ENCODE measurements at regions not wholly inside any gene's neighbourhood (a gene's known extent, or its start where the extent isn't known, plus 50 kb on each side); places are given as distances from the start of the nearest gene placed in this dataset.

DNA sequence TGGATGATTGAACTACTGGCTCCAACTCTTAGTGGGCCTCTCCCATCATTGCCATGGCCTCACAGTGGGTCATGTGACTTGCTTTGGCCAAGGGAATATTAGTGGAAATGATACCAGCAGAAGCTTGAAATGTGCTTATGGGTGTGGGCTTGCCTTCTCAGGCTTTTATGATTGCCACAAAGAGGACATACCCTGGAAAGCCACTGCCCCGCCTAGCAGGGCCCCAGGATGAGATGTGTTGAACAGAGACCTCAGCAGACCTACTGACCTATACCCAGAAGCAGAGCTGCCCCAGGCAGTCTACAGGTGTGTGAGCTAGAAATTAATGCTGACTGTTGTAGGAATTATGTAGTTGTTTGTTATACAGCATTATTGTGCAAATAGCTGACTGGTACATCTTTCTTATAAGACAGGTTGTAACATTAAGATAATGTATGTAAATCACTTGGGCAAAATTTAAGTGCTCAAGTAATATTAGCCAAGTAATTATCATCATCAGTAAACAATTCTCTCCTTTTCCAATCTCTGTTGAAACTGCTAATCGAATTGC is 67.8 kb upstream of the CDH5 start:
- no peaks in the 10 kb centered on the region for H3K36me3 ChIP-seq (ENCODE audit: control insufficient read depth, insufficient read depth, low read length)
- H3K4me3 ChIP-seq (ENCODE audit: low read depth, low read length), result no peak overlapping the region
- no peaks in the 10 kb centered on the region for H3K9me3 ChIP-seq (ENCODE audit: control insufficient read depth, insufficient read depth, low read length)
- H3K27ac ChIP-seq (ENCODE audit: low read depth, low read length), result no peak overlapping the region
- no peak for DNase-seq (ENCODE audit: low read depth in 4 of 6, low spot score in 6 of 6)
- no peaks in the 10 kb centered on the region for H3K4me1 ChIP-seq (ENCODE audit: control insufficient read depth, insufficient read depth, low read length)
- 93% methylated on average over 1 of the region's 2 CpGs for WGBS (ENCODE audit: insufficient coverage)
- no peaks in the 10 kb centered on the region for H3K27me3 ChIP-seq (ENCODE audit: control insufficient read depth, insufficient read depth, low read length)

DNA sequence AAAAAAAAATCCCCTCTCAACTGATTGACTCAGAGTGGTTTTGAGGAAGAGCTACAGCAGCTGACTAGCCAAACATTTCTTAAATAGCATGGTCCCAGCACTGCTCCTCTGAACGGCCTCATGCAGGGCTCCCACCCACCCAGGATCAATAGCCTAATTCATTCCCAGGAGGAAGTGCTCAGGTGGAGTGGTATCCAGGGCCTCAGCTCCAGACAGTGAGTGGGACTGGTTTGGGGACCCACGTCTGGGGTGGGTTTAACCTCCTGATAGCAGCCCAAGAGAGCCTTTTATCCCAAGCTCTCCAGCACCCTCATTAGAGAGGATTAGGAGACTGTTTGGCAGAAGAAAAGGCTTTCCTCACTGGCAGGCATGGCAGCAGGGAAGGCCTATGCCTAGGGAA is 68.5 kb upstream of the CDH5 start:
- DNase-seq (ENCODE audit: low read depth in 4 of 6, low spot score in 6 of 6), result no peak
- no peak overlapping the region for H3K4me3 ChIP-seq (ENCODE audit: low read depth, low read length)
- WGBS (ENCODE audit: insufficient coverage), result no CpG with 5 or more reads among the region's 2 CpGs
- H3K36me3 ChIP-seq (ENCODE audit: control insufficient read depth, insufficient read depth, low read length), result no peaks in the 10 kb centered on the region
- H3K9me3 ChIP-seq (ENCODE audit: control insufficient read depth, insufficient read depth, low read length), result no peaks in the 10 kb centered on the region
- H3K27ac ChIP-seq (ENCODE audit: low read depth, low read length), result no peak overlapping the region
- no peaks in the 10 kb centered on the region for H3K27me3 ChIP-seq (ENCODE audit: control insufficient read depth, insufficient read depth, low read length)
- no peaks in the 10 kb centered on the region for H3K4me1 ChIP-seq (ENCODE audit: control insufficient read depth, insufficient read depth, low read length)

DNA sequence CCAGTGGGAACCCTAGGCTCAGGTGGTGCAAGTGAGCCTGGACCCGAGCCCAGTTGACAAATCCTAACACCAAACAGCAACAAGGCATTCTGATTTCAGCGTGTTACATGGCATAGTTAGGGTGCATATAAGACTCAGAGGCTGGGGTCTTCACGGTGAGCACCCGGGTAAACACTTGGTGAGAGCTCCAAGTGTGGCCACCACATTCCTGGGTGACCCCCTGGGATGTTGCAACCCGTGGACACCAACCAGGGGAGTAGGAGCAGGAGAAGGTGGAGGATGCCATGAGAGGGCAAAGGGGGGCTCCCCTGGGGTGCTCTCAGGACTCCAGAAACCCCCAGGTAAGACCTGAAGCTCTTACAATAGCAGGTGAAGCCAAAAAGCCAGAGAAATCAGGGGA is 69.9 kb upstream of the CDH5 start:
- Histone ChIP-seq H3K9me3 (ENCODE audit: control insufficient read depth, insufficient read depth, low read length) (no peaks in the 10 kb centered on the region), H3K4me1 (ENCODE audit: control insufficient read depth, insufficient read depth, low read length) (no peaks in the 10 kb centered on the region), H3K4me3 (ENCODE audit: low read depth, low read length) (no peak overlapping the region), H3K36me3 (ENCODE audit: control insufficient read depth, insufficient read depth, low read length) (no peaks in the 10 kb centered on the region), H3K27ac (ENCODE audit: low read depth, low read length) (no peak overlapping the region), H3K27me3 (ENCODE audit: control insufficient read depth, insufficient read depth, low read length) (no peaks in the 10 kb centered on the region)
- no peak for DNase-seq (ENCODE audit: low read depth in 4 of 6, low spot score in 6 of 6)
- WGBS (ENCODE audit: insufficient coverage), result 86% methylated on average over 3 of the region's 5 CpGs

DNA sequence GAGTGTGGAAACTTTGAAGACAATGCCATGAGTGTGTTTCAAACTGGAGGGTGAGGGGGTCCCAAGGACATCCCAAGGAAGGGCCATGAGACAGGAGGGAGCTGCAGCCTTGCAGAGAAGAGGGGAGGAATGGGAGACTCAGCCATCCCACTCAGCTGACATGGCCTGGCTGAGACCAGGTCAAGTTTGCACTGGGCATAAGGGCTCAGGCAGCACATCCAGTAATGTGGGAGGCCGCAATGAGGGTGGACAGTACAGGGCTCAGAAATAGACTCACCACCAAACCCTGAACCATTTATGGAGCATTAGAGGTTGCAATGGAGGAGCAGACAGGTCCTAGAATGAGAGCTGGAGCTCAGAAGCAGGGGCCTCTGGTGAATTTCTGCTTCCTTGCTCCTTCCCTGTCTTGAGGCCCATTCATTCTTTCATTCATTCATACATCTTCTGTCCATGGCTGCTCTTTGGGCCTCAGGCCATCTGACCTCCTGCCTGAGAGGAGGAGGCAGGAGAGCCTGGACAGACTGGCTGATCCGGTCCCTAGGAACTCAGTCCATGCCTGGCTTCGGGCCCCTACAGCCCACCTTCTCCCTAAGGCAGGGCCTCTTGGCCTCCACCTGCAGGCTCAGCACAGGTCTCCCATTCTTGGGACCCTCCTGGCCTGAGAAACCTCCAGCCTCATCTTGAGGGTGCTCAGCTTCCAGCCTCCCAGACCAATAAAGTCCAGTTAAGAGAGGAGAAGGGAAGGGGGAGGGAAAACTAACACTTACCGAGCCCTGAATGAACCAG is 70.5 kb upstream of the CDH5 start:
- 100% methylated on average over 3 of the region's 4 CpGs for WGBS (ENCODE audit: insufficient coverage)
- Histone ChIP-seq H3K27ac (ENCODE audit: low read depth, low read length) (no peak overlapping the region), H3K9me3 (ENCODE audit: control insufficient read depth, insufficient read depth, low read length) (no peaks in the 10 kb centered on the region), H3K4me3 (ENCODE audit: low read depth, low read length) (no peak overlapping the region), H3K27me3 (ENCODE audit: control insufficient read depth, insufficient read depth, low read length) (no peaks in the 10 kb centered on the region), H3K4me1 (ENCODE audit: control insufficient read depth, insufficient read depth, low read length) (no peaks in the 10 kb centered on the region), H3K36me3 (ENCODE audit: control insufficient read depth, insufficient read depth, low read length) (no peaks in the 10 kb centered on the region)
- DNase-seq (ENCODE audit: low read depth in 4 of 6, low spot score in 6 of 6), result no peak

DNA sequence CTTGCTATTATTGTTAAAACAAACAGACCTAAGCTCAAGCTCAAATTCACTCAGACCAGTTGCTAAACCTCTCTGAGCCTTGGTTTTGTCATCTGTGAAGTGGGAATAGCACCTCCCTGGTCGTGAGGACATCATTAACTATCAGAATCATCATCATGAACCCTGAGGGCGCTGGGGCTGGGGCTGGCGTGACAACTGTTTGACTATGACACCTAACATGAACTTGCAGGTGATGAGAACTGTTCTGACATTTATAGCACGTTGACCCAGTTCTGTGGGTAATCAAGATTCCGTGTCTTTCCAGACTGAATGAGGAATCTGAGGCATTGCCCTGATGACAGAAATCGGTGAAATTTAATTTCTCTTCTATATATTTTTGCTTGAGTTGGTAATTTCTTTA is 71.3 kb upstream of the CDH5 start:
- no peak for DNase-seq (ENCODE audit: low read depth in 4 of 6, low spot score in 6 of 6)
- H3K36me3 ChIP-seq (ENCODE audit: control insufficient read depth, insufficient read depth, low read length), result no peaks in the 10 kb centered on the region
- H3K9me3 ChIP-seq (ENCODE audit: control insufficient read depth, insufficient read depth, low read length), result no peaks in the 10 kb centered on the region
- H3K27ac ChIP-seq (ENCODE audit: low read depth, low read length), result no peak overlapping the region
- H3K4me3 ChIP-seq (ENCODE audit: low read depth, low read length), result no peak overlapping the region
- no peaks in the 10 kb centered on the region for H3K27me3 ChIP-seq (ENCODE audit: control insufficient read depth, insufficient read depth, low read length)
- no peaks in the 10 kb centered on the region for H3K4me1 ChIP-seq (ENCODE audit: control insufficient read depth, insufficient read depth, low read length)
- 83% methylated on average over 4 of the region's 6 CpGs for WGBS (ENCODE audit: insufficient coverage)

DNA sequence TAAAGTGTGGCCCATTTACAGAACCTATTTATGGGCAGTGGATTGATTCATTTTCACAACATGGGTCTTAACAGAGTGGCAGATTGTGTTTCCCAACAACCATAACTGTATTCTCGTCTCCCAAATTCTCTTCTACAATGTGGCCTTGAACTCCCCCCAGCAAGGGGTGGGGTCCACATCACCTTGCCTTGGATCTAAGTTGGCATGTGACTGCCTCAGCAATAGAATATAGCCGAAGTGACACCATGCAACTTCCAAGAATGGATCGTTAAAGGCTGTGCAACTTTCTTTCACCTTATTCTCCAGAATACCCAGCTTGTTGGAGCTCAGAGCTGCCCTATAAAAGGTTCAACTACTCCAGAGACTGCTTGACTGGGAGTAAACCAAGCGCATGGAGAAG is 72.0 kb upstream of the CDH5 start:
- H3K27ac ChIP-seq (ENCODE audit: low read depth, low read length), result no peak overlapping the region
- no peak for DNase-seq (ENCODE audit: low read depth in 4 of 6, low spot score in 6 of 6)
- 90% methylated on average over 3 of the region's 4 CpGs for WGBS (ENCODE audit: insufficient coverage)
- H3K9me3 ChIP-seq (ENCODE audit: control insufficient read depth, insufficient read depth, low read length), result no peaks in the 10 kb centered on the region
- no peaks in the 10 kb centered on the region for H3K4me1 ChIP-seq (ENCODE audit: control insufficient read depth, insufficient read depth, low read length)
- H3K27me3 ChIP-seq (ENCODE audit: control insufficient read depth, insufficient read depth, low read length), result no peaks in the 10 kb centered on the region
- H3K36me3 ChIP-seq (ENCODE audit: control insufficient read depth, insufficient read depth, low read length), result no peaks in the 10 kb centered on the region
- H3K4me3 ChIP-seq (ENCODE audit: low read depth, low read length), result no peak overlapping the region

DNA sequence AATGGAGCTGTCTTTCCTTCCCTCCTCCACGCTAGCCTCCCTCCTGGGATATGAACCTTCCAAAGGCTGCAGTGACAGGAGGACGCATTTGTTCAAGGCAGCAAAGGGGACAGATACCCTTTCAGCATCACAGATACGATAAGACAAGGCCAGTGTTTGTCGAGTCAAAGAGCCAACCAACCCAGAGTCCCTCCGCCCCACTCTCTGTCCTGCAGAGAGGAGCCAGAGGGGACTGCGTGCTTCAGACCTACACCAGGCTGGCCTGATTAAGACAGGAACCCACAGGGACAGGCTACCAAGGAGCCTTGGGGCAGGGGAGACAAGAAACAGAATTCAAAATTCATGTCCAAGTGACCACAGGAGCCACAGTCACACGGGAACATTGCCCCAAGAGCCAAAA is 72.6 kb upstream of the CDH5 start:
- DNase-seq (ENCODE audit: low read depth in 4 of 6, low spot score in 6 of 6), result no peak
- Histone ChIP-seq H3K4me3 (ENCODE audit: low read depth, low read length) (no peak overlapping the region), H3K27ac (ENCODE audit: low read depth, low read length) (no peak overlapping the region), H3K4me1 (ENCODE audit: control insufficient read depth, insufficient read depth, low read length) (no peaks in the 10 kb centered on the region), H3K27me3 (ENCODE audit: control insufficient read depth, insufficient read depth, low read length) (no peaks in the 10 kb centered on the region), H3K9me3 (ENCODE audit: control insufficient read depth, insufficient read depth, low read length) (no peaks in the 10 kb centered on the region), H3K36me3 (ENCODE audit: control insufficient read depth, insufficient read depth, low read length) (no peaks in the 10 kb centered on the region)
- 85% methylated on average over 7 of the region's 7 CpGs for WGBS (ENCODE audit: insufficient coverage)

DNA sequence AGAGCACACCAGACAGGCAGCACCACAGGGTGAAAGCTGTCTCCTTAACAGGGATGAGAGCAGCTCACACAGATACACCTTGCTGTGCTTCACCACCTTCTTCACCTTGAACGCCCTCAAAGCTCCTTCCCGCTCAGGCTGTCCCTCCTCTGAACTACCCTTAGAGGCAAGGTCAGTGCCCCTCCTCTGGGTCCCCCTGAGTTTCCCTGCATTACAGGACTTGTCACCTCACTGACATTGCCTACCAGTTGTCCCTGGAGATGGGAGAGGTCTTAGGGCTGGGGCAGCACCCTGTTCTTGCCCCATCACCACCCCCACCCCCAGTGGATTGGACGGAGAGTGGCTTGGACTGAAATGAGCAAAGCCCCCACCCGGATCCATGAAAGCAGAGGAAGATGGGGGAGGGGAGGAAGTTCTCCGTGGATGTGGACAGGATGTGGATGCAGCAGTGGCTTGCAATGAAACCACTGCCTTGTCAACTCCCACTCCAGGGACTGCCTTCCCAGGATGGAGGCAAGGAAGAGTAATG is 73.2 kb upstream of the CDH5 start:
- no peak for DNase-seq (ENCODE audit: low read depth in 4 of 6, low spot score in 6 of 6)
- Histone ChIP-seq H3K27ac (ENCODE audit: low read depth, low read length) (no peak overlapping the region), H3K36me3 (ENCODE audit: control insufficient read depth, insufficient read depth, low read length) (no peaks in the 10 kb centered on the region), H3K27me3 (ENCODE audit: control insufficient read depth, insufficient read depth, low read length) (no peaks in the 10 kb centered on the region), H3K9me3 (ENCODE audit: control insufficient read depth, insufficient read depth, low read length) (no peaks in the 10 kb centered on the region), H3K4me3 (ENCODE audit: low read depth, low read length) (no peak overlapping the region), H3K4me1 (ENCODE audit: control insufficient read depth, insufficient read depth, low read length) (no peaks in the 10 kb centered on the region)
- 83% methylated on average over 2 of the region's 5 CpGs for WGBS (ENCODE audit: insufficient coverage)

DNA sequence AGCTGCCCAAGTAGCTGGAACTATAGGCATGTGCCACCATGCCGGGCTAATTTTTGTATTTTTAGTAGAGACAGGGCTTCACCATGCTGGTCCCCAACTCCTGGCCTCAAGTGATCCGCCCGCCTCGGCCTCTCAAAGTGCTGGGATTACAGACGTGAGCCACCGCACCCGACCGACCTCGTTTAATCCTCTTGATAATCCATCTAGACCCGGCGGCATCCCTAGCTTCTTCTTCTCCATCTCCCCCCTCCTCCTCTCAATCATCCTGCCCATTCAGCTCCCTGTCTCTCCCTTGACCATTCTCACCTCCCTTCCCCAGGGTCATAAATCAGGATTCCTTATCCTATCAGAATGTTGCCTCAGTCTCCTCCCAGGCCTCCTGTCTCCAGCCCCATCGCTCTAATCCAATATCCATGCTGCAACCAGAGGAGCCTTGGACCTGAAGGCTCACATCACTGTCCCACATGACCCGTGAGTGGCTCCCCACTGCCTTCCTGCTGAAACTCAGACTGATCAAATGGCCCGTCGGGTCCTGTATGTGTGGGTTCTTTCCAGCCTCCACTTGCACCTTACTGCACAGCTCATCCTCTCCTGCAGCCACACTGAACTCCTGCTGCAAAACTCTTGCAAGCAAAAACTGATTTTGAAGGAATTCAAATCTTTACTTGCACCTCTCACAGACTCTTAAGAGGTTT is 74.1 kb upstream of the CDH5 start:
- Histone ChIP-seq H3K4me1 (ENCODE audit: control insufficient read depth, insufficient read depth, low read length) (no peaks in the 10 kb centered on the region), H3K9me3 (ENCODE audit: control insufficient read depth, insufficient read depth, low read length) (no peaks in the 10 kb centered on the region), H3K36me3 (ENCODE audit: control insufficient read depth, insufficient read depth, low read length) (no peaks in the 10 kb centered on the region), H3K4me3 (ENCODE audit: low read depth, low read length) (no peak overlapping the region), H3K27ac (ENCODE audit: low read depth, low read length) (no peak overlapping the region), H3K27me3 (ENCODE audit: control insufficient read depth, insufficient read depth, low read length) (no peaks in the 10 kb centered on the region)
- no peak for DNase-seq (ENCODE audit: low read depth in 4 of 6, low spot score in 6 of 6)
- 93% methylated on average over 15 of the region's 15 CpGs for WGBS (ENCODE audit: insufficient coverage)

DNA sequence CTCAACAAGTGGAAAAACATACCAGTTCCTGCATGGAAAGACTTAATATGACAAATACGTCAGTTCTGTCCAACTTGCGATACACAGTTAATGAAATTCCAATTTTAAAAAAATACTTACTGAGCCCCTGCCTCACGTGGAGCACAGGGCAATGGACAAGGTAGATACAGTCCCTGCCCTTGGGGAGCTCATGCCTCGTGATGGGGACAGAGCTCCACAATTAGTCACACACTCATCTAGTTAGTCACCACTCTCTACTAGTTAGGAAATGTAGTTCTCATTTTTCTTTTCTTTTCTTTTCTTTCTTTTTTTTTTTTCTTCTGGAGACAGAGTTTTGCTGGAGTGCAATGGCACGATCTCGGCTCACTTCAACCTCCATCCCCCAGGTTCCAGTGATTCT is 74.7 kb upstream of the CDH5 start:
- Histone ChIP-seq H3K36me3 (ENCODE audit: control insufficient read depth, insufficient read depth, low read length) (no peaks in the 10 kb centered on the region), H3K4me3 (ENCODE audit: low read depth, low read length) (no peak overlapping the region), H3K4me1 (ENCODE audit: control insufficient read depth, insufficient read depth, low read length) (no peaks in the 10 kb centered on the region), H3K9me3 (ENCODE audit: control insufficient read depth, insufficient read depth, low read length) (no peaks in the 10 kb centered on the region), H3K27me3 (ENCODE audit: control insufficient read depth, insufficient read depth, low read length) (no peaks in the 10 kb centered on the region), H3K27ac (ENCODE audit: low read depth, low read length) (no peak overlapping the region)
- no peak for DNase-seq (ENCODE audit: low read depth in 4 of 6, low spot score in 6 of 6)
- WGBS (ENCODE audit: insufficient coverage), result 100% methylated on average over 2 of the region's 6 CpGs
